K562 (cell line): ENCODE measurements at regions not wholly inside any gene's neighbourhood (a gene's known extent, or its start where the extent isn't known, plus 50 kb on each side); places are given as distances from the start of the nearest gene placed in this dataset.

Experiments
- CLOCK ChIP-seq: fragments of 250-450 bp; sonication (Bioruptor Pico); IDR thresholded peaks from 2 replicates; pipeline ENCODE4 v1.4.0; 2020; ENCODE audit warnings: mild to moderate bottlenecking, moderate library complexity, borderline replicate concordance
- DPF2 ChIP-seq: fragments of 450-650 bp; IDR thresholded peaks from 2 replicates; pipeline ENCODE4 v1.6.1; 2016
- ELF2 ChIP-seq: fragments of 250-450 bp; sonication (Bioruptor Pico); IDR thresholded peaks from 2 replicates; pipeline ENCODE4 v1.5.0; 2021; ENCODE audit warnings: mild to moderate bottlenecking
- FOSL1 ChIP-seq: fragments of 200-800 bp; sonication (Bioruptor generic); conservative IDR thresholded peaks from 2 replicates; pipeline ENCODE4 v1.6.1; 2016; ENCODE audit warnings: missing genetic modification characterization, missing compliant biosample characterization
- KDM2B ChIP-seq: fragments of 250-450 bp; sonication (Bioruptor Pico); IDR thresholded peaks from 2 replicates; pipeline ENCODE4 v1.8.0; 2021; ENCODE audit warnings: mild to moderate bottlenecking, moderate library complexity
- MITF ChIP-seq: IDR thresholded peaks from 2 replicates; pipeline ENCODE4 v1.6.1; 2014; ENCODE audit warnings: antibody characterized with exemption
- SIX5 ChIP-seq, 2 experiments: IDR thresholded peaks; 2 replicates each; pipeline ENCODE4 v1.6.1; 2011; ENCODE audit warnings: low read length in 2 of 2, borderline replicate concordance in 1 of 2, low read depth in 1 of 2, mild to moderate bottlenecking in 1 of 2, moderate library complexity in 1 of 2; ENCODE audit not compliant: insufficient read depth in 1 of 2
- THAP7 ChIP-seq: fragments of 250-450 bp; sonication (Bioruptor Pico); IDR thresholded peaks from 2 replicates; pipeline ENCODE4 v1.5.0; 2021
- XRCC3 ChIP-seq: fragments of 450-650 bp; IDR thresholded peaks from 2 replicates; pipeline ENCODE4 v1.6.1; 2017; ENCODE audit warnings: mild to moderate bottlenecking, moderate library complexity
- ZC3H8 ChIP-seq: fragments of 450-650 bp; IDR thresholded peaks from 2 replicates; pipeline ENCODE4 v1.6.1; 2017
- ZNF133 ChIP-seq: fragments of 250-450 bp; sonication (Bioruptor Pico); IDR thresholded peaks from 2 replicates; pipeline ENCODE4 v1.4.0; 2020; ENCODE audit warnings: mild to moderate bottlenecking

GRCh38 chr2:144925886-144926285 is 406.0 kb upstream of the ZEB2 start (continued):
- TF ChIP-seq SIX5 (IDR thresholded peaks at IDR 0.05; ENCODE audit: borderline replicate concordance in 1 of 2, insufficient read depth in 1 of 2, low read depth in 1 of 2, low read length in 2 of 2) (no peak), KDM2B (CRISPR knock-in tag) (no peak), THAP7 (CRISPR knock-in tag) (no peak), DPF2 (peak; percentile 30; the same call in 1 of the 2 replicates), ZC3H8 (no peak), ELF2 (CRISPR knock-in tag) (no peak), FOSL1 (no peak), XRCC3 (no peak), MITF (no peak), CLOCK (CRISPR knock-in tag) (no peak), ZNF133 (CRISPR knock-in tag) (no peak)
